ENCODE measurements at regions not wholly inside any gene's neighbourhood (a gene's known extent, or its start where the extent isn't known, plus 50 kb on each side); places are given as distances from the start of the nearest gene placed in this dataset.
"Not testable (repeated sequence)": the region's sequence is repeated elsewhere in the genome, so short reads cannot be mapped to it uniquely, and the experiment has no call there.

DNA sequence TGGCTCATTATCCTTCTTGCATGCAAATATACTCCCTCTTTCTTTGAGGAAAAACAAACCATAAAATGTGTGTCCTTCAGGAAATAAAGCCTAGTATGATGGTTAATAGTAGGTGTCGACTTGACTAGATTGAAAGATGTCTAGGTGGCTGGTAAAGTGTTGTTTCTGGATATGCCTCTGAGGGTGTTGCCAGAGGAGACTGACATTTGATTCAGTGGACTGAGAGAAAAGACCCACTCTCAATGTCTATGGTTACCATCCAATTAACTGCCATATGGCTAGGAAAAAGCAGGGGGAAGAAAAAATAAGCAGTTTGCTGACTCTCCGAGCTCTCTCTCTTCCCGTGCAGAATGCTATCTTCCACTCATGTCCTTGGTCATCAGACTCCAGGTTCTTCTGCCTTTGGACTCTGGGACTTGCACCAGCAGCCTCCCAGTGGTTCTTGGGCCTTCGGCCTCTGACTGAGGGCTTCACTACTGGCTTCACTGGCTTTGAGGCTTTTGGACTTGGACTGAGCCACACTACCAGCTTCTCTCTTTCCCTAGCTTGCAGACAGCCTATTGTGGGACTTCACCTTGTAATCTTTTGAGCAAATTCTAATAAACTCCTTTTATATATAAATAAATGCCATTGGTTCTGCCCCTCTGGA is 532.1 kb upstream of the HTR2C start:
- H3K4me3 Mint-ChIP-seq, result no peak overlapping the region
- TF ChIP-seq, protein P1, sequence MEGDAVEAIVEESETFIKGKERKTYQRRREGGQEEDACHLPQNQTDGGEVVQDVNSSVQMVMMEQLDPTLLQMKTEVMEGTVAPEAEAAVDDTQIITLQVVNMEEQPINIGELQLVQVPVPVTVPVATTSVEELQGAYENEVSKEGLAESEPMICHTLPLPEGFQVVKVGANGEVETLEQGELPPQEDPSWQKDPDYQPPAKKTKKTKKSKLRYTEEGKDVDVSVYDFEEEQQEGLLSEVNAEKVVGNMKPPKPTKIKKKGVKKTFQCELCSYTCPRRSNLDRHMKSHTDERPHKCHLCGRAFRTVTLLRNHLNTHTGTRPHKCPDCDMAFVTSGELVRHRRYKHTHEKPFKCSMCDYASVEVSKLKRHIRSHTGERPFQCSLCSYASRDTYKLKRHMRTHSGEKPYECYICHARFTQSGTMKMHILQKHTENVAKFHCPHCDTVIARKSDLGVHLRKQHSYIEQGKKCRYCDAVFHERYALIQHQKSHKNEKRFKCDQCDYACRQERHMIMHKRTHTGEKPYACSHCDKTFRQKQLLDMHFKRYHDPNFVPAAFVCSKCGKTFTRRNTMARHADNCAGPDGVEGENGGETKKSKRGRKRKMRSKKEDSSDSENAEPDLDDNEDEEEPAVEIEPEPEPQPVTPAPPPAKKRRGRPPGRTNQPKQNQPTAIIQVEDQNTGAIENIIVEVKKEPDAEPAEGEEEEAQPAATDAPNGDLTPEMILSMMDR (conservative IDR thresholded peaks at IDR 0.05), result no peak
- no peaks in the 10 kb centered on the region for H3K27me3 Mint-ChIP-seq (ENCODE audit: low read depth)
- H3K9me3 Mint-ChIP-seq, result no peaks in the 10 kb centered on the region
- H3K27ac Mint-ChIP-seq (ENCODE audit: unreplicated experiment), result no peak overlapping the region
- H3K4me1 Mint-ChIP-seq, result no peaks in the 10 kb centered on the region
- no peak for DNase-seq (ENCODE audit: low read depth, low spot score)
- H3K36me3 Mint-ChIP-seq (ENCODE audit: low read depth), result no peaks in the 10 kb centered on the region

DNA sequence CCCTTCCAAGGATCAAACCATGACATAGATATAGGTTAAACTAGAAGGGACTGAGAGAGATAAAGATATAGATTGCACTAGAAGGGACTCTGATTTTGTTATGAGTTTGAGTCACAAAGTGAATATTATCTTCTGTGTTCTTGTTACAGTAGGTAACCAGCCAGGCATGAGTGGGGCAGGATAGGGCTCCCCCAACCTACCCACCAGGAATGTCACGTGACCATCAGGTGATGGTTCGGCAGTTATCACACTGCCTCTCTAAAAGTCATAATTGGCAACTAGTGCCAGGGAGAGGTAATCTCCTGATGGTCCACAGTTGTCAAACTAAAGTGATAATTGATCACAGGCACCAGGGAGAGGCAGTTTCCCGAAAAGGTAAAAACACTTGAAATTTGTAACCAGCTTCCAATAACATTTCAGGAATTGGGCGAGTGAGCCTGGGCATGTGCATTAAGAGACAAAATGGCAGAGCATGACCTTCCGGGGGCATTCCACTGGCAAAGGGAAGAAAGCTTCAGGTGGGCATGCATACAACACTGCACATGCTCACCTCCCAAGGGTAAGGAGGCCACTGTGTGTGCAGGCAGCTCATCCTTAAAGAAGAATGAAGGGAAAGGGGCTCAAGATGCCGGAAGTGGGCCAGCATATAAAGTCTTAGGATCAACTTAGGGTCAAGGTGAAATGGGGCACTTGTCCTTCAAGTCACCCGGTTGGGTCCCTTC is 533.6 kb upstream of the HTR2C start:
- Mint-ChIP-seq H3K27me3 (ENCODE audit: low read depth) (no peaks in the 10 kb centered on the region), H3K36me3 (ENCODE audit: low read depth) (no peaks in the 10 kb centered on the region), H3K4me3 (no peak overlapping the region), H3K4me1 (no peaks in the 10 kb centered on the region), H3K9me3 (no peaks in the 10 kb centered on the region), H3K27ac (ENCODE audit: unreplicated experiment) (no peak overlapping the region)
- TF ChIP-seq, protein P1 (conservative IDR thresholded peaks at IDR 0.05), result no peak
- DNase-seq (ENCODE audit: low read depth, low spot score), result no peak

DNA sequence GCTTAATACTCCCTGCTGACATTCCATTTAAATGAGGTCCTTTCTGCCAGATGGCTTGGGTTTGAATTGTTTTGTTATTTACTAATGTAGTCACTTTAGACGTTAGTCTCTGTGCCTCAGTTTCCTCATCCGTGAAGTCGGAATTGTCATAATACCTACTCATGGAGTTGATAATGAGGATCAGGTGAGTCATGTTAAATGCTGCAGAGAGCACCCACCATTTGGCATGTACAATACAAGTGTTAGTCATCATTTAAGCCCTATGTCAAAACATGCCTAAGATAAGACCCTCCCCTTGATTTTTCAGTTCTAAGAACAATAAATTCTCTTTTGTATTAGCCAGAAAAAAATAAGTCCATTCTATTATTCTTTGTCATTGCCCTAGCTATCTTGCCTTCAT is 534.8 kb upstream of the HTR2C start:
- no peaks in the 10 kb centered on the region for H3K4me1 Mint-ChIP-seq
- no peaks in the 10 kb centered on the region for H3K36me3 Mint-ChIP-seq (ENCODE audit: low read depth)
- no peaks in the 10 kb centered on the region for H3K27me3 Mint-ChIP-seq (ENCODE audit: low read depth)
- H3K9me3 Mint-ChIP-seq, result no peaks in the 10 kb centered on the region
- DNase-seq (ENCODE audit: low read depth, low spot score), result no peak
- no peak overlapping the region for H3K27ac Mint-ChIP-seq (ENCODE audit: unreplicated experiment)
- TF ChIP-seq, protein P1 (conservative IDR thresholded peaks at IDR 0.05), result no peak
- no peak overlapping the region for H3K4me3 Mint-ChIP-seq

DNA sequence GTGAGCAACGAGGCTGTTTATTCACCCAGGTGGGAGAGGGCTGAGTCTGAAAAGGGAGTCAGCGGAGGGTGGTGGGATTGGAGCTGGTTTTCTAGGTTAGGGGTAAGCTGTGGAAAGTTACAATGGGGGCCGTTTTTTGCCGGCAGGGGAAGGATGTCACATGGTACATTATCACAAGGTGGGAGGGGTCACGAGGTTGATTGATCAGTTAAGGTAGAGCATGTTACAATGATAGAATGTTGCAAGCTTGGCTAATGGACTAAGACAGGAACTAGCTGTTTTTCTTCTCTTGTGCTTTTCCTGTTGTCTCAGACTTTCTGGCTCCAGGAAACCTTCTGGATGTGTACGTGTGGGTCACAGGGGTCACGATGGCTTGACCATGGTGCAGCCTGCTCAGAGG is 536.3 kb upstream of the HTR2C start:
- TF ChIP-seq, protein P1 (conservative IDR thresholded peaks at IDR 0.05), result no peak
- Mint-ChIP-seq H3K9me3 (no peaks in the 10 kb centered on the region), H3K27ac (ENCODE audit: unreplicated experiment) (no peak overlapping the region), H3K36me3 (ENCODE audit: low read depth) (no peaks in the 10 kb centered on the region), H3K4me1 (no peaks in the 10 kb centered on the region), H3K4me3 (no peak overlapping the region), H3K27me3 (ENCODE audit: low read depth) (no peaks in the 10 kb centered on the region)
- no peak for DNase-seq (ENCODE audit: low read depth, low spot score)

DNA sequence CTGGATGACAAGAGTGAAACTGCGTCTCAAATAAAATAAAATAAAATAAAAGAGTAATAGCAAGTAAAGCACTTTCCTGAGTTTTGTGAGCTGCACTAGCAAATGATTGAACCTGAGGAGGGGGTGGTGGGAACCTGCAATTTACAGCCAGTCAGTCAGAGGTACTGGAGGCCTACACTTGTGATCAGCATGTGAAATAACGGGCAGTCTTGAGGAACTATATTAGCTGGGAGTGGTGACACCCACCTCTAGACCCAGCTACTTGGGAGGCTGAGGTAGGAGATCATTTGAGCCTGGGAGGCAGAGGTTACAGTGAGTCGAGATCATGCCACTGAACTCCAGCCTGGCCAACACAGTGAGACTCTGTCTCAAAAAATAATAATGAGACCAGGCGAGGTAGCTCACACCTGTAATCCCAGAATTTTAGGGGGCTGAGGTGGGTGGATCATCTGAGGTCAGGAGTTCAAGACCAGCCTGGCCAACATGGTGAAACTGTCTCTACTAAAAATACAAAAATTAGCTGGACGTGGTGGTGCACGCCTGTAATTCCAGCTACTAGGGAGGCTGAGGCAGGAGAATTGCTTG is 537.1 kb upstream of the HTR2C start:
- no peak overlapping the region for H3K27ac Mint-ChIP-seq (ENCODE audit: unreplicated experiment)
- H3K4me1 Mint-ChIP-seq, result no peaks in the 10 kb centered on the region
- H3K27me3 Mint-ChIP-seq (ENCODE audit: low read depth), result no peaks in the 10 kb centered on the region
- TF ChIP-seq, protein P1 (conservative IDR thresholded peaks at IDR 0.05), result no peak
- H3K36me3 Mint-ChIP-seq (ENCODE audit: low read depth), result no peaks in the 10 kb centered on the region
- H3K4me3 Mint-ChIP-seq, result no peak overlapping the region
- H3K9me3 Mint-ChIP-seq, result no peaks in the 10 kb centered on the region
- no peak for DNase-seq (ENCODE audit: low read depth, low spot score)

DNA sequence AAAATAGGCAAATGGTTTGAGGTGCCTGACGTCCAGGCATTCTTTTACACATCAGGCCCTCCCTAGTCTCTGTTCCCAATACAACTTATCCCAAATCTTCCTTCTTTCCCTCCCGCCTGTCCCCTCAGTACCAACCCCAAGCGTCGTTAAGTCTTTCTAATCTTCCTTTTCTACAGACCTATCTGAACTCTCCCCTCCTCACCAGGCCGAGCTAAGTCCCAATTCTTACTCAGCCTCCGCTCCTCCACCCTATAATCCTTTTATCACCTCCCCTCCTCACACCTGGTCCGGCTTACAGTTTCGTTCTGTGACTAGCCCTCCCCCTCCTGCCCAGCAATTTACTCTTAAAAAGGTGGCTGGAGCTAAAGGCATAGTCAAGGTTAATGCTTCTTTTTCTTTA is 542.4 kb upstream of the HTR2C start:
- peaks cover 10% of the 10 kb centered on the region for H3K27me3 Mint-ChIP-seq (ENCODE audit: low read depth)
- not testable (repeated sequence) for DNase-seq (ENCODE audit: low read depth, low spot score); H3K4me1 Mint-ChIP-seq; H3K27ac Mint-ChIP-seq (ENCODE audit: unreplicated experiment); H3K4me3 Mint-ChIP-seq
- peaks cover 15% of the 10 kb centered on the region for H3K36me3 Mint-ChIP-seq (ENCODE audit: low read depth)
- peaks cover 12% of the 10 kb centered on the region for H3K9me3 Mint-ChIP-seq

DNA sequence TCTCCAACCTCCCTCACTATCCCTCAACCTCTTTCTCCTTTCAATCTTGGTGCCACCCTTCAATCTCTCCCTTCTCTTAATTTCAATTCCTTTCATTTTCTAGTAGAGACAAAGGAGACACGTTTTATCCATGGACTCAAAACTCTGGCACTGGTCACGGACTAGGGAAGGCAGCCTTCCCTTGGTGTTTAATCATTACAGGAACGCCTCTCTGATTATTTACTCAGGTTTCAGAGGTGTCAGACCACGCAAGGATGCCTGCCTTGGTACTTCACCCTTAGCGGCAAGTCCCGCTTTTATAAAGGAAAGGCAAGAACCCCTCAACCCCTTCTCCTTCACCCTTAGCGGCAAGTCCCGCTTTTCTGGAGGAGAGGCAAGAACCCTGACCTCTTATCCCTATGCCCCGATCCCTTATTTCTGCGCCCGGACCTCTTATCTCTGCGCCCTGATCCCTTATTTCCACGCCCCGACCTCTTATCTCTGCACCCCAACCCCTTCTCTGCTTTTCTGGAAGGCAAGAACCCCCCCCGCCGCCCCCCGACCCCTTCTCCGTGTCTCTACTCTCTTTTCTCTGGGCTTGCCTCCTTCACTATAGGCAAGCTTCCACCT is 543.1 kb upstream of the HTR2C start:
- peaks cover 15% of the 10 kb centered on the region for H3K36me3 Mint-ChIP-seq (ENCODE audit: low read depth)
- H3K9me3 Mint-ChIP-seq, result peaks cover 16% of the 10 kb centered on the region
- not testable (repeated sequence) for DNase-seq (ENCODE audit: low read depth, low spot score); H3K4me3 Mint-ChIP-seq; H3K4me1 Mint-ChIP-seq; H3K27ac Mint-ChIP-seq (ENCODE audit: unreplicated experiment)
- peaks cover 10% of the 10 kb centered on the region for H3K27me3 Mint-ChIP-seq (ENCODE audit: low read depth)

DNA sequence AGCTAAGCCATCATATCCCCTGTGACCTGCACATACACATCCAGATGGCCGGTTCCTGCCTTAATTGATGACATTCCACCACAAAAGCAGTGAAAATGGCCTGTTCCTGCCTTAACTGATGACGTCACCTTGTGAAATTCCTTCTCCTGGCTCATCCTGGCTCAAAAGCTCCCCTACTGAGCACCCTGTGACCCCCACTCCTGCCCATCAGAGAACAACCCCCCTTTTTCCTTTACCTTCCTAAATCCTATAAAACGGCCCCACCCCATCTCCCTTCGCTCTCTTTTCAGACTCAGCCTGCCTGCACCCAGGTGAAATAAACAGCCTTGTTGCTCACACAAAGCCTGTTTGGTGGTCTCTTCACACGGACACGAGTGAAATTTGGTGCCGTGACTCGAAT is 543.8 kb upstream of the HTR2C start:
- Mint-ChIP-seq H3K36me3 (ENCODE audit: low read depth) (peaks cover 15% of the 10 kb centered on the region), H3K9me3 (peaks cover 16% of the 10 kb centered on the region), H3K27me3 (ENCODE audit: low read depth) (peaks cover 10% of the 10 kb centered on the region)
- not testable (repeated sequence) for DNase-seq (ENCODE audit: low read depth, low spot score); H3K4me1 Mint-ChIP-seq; H3K4me3 Mint-ChIP-seq; H3K27ac Mint-ChIP-seq (ENCODE audit: unreplicated experiment)

Measured in neural crest cell (in vitro differentiated cells).